Natural killer cell (primary cell): ENCODE measurements at regions not wholly inside any gene's neighbourhood (a gene's known extent, or its start where the extent isn't known, plus 50 kb on each side); places are given as distances from the start of the nearest gene placed in this dataset.

Source experiments
- ATAC-seq, 3 donors: fragments of 150-1000 bp in 2 of 3; fragments of 200-7000 bp in 1 of 3; cut with Tn5 transposase; 1 replicate in 1 of 3; 2 replicates in 2 of 3; pipeline ENCODE4 v1.10.0; 2021; ENCODE audit warnings: mild to moderate bottlenecking in 2 of 3, moderate library complexity in 2 of 3
- DNase-seq, 2 donors: peaks; one replicate each; pipeline versions ENCODE4 v3.0.0 to v3.0.0-alpha.2; 2013 to 2021; ENCODE audit warnings: mixed read lengths in 1 of 2
- H3K27ac ChIP-seq: one replicate; pipeline ENCODE4 v1.5.1; 2013; ENCODE audit warnings: mild to moderate bottlenecking, low read length
- H3K27me3 ChIP-seq: one replicate; pipeline ENCODE4 v1.6.1; 2013; ENCODE audit warnings: low read length; ENCODE audit not compliant: control insufficient read depth, insufficient read depth
- H3K36me3 ChIP-seq: one replicate; pipeline ENCODE4 v1.6.1; 2013; ENCODE audit warnings: low read length; ENCODE audit not compliant: control insufficient read depth, insufficient read depth
- H3K4me1 ChIP-seq: one replicate; pipeline ENCODE4 v1.6.1; 2013; ENCODE audit warnings: low read length; ENCODE audit not compliant: control insufficient read depth, insufficient read depth
- H3K4me3 ChIP-seq: one replicate; pipeline ENCODE4 v1.5.1; 2013; ENCODE audit warnings: low read length
- H3K9me3 ChIP-seq: one replicate; pipeline ENCODE4 v1.6.1; 2013; ENCODE audit warnings: low read length; ENCODE audit not compliant: control insufficient read depth, insufficient read depth
- H3K27ac Mint-ChIP-seq, 2 donors: one replicate each; pipeline ENCODE4 v1.8.0; 2022; ENCODE audit warnings: mild to moderate bottlenecking in 2 of 2, mixed read lengths in 2 of 2, moderate library complexity in 1 of 2
- H3K27me3 Mint-ChIP-seq, 2 donors: one replicate each; pipeline ENCODE4 v1.8.0; 2022; ENCODE audit warnings: low read depth in 2 of 2, mixed read lengths in 2 of 2
- H3K36me3 Mint-ChIP-seq: one replicate; pipeline ENCODE4 v1.8.0; 2022; ENCODE audit warnings: mixed read lengths
- H3K4me1 Mint-ChIP-seq, 2 donors: one replicate each; pipeline ENCODE4 v1.8.0; 2022; ENCODE audit warnings: mixed read lengths in 2 of 2
- H3K4me3 Mint-ChIP-seq: one replicate; pipeline ENCODE4 v1.8.0; 2022; ENCODE audit warnings: mild to moderate bottlenecking, moderate library complexity, mixed read lengths
- H3K9me3 Mint-ChIP-seq, 2 donors: one replicate each; pipeline ENCODE4 v1.8.0; 2022; ENCODE audit warnings: mixed read lengths in 2 of 2
- WGBS: methylation state at CpG from one replicate; pipeline ENCODE4 v1.1.7; 2013; ENCODE audit warnings: missing lambda C conversion rate; ENCODE audit not compliant: insufficient coverage; 5-methylcytosine and 5-hydroxymethylcytosine counted together
- intact Hi-C: fragments of 100-400 bp; cut with micrococcal nuclease; formaldehyde crosslinking; loops from one replicate; pipeline ENCODE4 v1.14.2; 2022
- TF ChIP-seq, protein P1 (sequence below): fragments of 200-600 bp; IDR thresholded peaks from one replicate; pipeline ENCODE4 v1.8.0; 2022; ENCODE audit warnings: antibody characterized with exemption

- no peak overlapping the region for H3K27ac ChIP-seq
- Mint-ChIP-seq H3K4me1 (no peaks in the 10 kb centered on the region), H3K27ac (no peak overlapping the region), H3K9me3 (no peaks in the 10 kb centered on the region), H3K27me3 (peaks cover 13 to 35% of the 10 kb centered on the region in 2 donors), H3K4me3 (no peak overlapping the region), H3K36me3 (no peaks in the 10 kb centered on the region)
- ATAC-seq (no peak), DNase-seq (no peak)
- 78% methylated on average over 1 of the region's 1 CpG for WGBS
- no peaks in the 10 kb centered on the region for H3K9me3 ChIP-seq
- H3K4me3 ChIP-seq = no peak overlapping the region
- TF ChIP-seq, protein P1, sequence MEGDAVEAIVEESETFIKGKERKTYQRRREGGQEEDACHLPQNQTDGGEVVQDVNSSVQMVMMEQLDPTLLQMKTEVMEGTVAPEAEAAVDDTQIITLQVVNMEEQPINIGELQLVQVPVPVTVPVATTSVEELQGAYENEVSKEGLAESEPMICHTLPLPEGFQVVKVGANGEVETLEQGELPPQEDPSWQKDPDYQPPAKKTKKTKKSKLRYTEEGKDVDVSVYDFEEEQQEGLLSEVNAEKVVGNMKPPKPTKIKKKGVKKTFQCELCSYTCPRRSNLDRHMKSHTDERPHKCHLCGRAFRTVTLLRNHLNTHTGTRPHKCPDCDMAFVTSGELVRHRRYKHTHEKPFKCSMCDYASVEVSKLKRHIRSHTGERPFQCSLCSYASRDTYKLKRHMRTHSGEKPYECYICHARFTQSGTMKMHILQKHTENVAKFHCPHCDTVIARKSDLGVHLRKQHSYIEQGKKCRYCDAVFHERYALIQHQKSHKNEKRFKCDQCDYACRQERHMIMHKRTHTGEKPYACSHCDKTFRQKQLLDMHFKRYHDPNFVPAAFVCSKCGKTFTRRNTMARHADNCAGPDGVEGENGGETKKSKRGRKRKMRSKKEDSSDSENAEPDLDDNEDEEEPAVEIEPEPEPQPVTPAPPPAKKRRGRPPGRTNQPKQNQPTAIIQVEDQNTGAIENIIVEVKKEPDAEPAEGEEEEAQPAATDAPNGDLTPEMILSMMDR = no peak
- no peaks in the 10 kb centered on the region for H3K36me3 ChIP-seq
- H3K4me1 ChIP-seq = no peaks in the 10 kb centered on the region
- intact Hi-C loops = no loop called here
- H3K27me3 ChIP-seq = no peaks in the 10 kb centered on the region
Observed at GRCh38 chr9:90137801-90138200, 504.8 kb downstream of the DIRAS2 start.

- Mint-ChIP-seq H3K27ac (no peak overlapping the region), H3K36me3 (no peaks in the 10 kb centered on the region), H3K9me3 (no peaks in the 10 kb centered on the region), H3K27me3 (peaks cover 13 to 49% of the 10 kb centered on the region in 2 donors), H3K4me1 (no peaks in the 10 kb centered on the region), H3K4me3 (no peak overlapping the region)
- TF ChIP-seq, protein P1 = no peak
- no peaks in the 10 kb centered on the region for H3K9me3 ChIP-seq
- H3K4me3 ChIP-seq = no peak overlapping the region
- H3K27me3 ChIP-seq = no peaks in the 10 kb centered on the region
- H3K27ac ChIP-seq = no peak overlapping the region
- no peaks in the 10 kb centered on the region for H3K36me3 ChIP-seq
- no peak for ATAC-seq
- WGBS = 90% methylated on average over 7 of the region's 7 CpGs
- intact Hi-C loops = loop anchor here (10.0 kb wide), 1 partner anchor 615 kb away; no protein-coding TSS in a partner anchor
- DNase-seq = no peak
- H3K4me1 ChIP-seq = no peaks in the 10 kb centered on the region
Observed at GRCh38 chr9:90140131-90140818, 502.3 kb downstream of the DIRAS2 start.

DNA sequence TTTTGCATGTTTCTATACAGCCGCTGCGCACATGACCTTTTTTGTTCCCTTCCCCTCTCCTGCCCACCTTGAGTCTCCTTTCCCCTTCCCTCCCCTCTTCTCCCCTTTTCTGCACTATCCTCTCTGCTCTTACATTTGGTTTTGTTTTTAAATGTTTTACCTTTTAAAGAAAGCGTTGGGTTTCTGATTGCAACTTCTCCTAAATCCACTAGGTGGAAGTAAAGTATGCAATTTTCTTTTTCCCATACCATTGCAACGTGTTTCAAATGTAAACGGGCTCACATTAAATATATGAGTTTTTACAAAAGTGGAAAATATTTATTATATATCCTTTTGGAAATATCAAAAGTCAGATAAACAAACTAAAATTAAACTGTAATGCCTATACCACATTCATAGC lies 500.9 kb downstream of the DIRAS2 start:
- H3K9me3 Mint-ChIP-seq = no peaks in the 10 kb centered on the region
- Histone ChIP-seq H3K4me3 (no peak overlapping the region), H3K27me3 (no peaks in the 10 kb centered on the region), H3K9me3 (no peaks in the 10 kb centered on the region), H3K4me1 (no peaks in the 10 kb centered on the region), H3K27ac (no peak overlapping the region), H3K36me3 (no peaks in the 10 kb centered on the region)
- no peaks in the 10 kb centered on the region for H3K36me3 Mint-ChIP-seq
- intact Hi-C loops = loop anchor here (10.0 kb wide), 1 partner anchor 613 kb away; no protein-coding TSS in a partner anchor
- TF ChIP-seq, protein P1 = no peak
- DNase-seq (peak in 1 of 2 donors; percentile 36), ATAC-seq (no peak)
- peaks cover 13 to 55% of the 10 kb centered on the region in 2 donors for H3K27me3 Mint-ChIP-seq
- WGBS = 75% methylated on average over 2 of the region's 5 CpGs
- no peaks in the 10 kb centered on the region for H3K4me1 Mint-ChIP-seq
- H3K4me3 Mint-ChIP-seq = no peak overlapping the region
- H3K27ac Mint-ChIP-seq = no peak overlapping the region

DNA sequence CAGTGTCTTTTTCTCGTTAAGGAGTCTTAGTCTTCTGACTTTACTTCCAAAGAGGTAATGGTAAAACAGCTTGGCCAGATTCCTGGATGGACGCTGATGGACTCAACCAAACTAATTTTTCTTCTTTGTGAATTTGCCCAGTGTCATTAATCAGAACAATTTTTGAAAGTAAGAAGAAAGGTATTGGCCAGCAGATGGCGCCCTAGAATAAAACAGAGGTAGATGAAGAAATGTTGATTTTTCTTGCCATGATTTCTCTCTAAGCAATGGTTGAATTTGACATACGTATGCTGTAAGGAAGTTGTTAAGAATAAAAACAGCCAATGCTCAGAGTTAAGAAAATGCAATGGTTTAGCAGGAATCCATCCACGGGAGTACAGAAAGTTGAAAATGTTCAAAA lies 500.0 kb downstream of the DIRAS2 start:
- Histone ChIP-seq H3K27ac (no peak overlapping the region), H3K27me3 (peaks cover 5% of the 10 kb centered on the region), H3K4me1 (no peaks in the 10 kb centered on the region), H3K36me3 (no peaks in the 10 kb centered on the region), H3K9me3 (no peaks in the 10 kb centered on the region), H3K4me3 (no peak overlapping the region)
- no peak overlapping the region for H3K4me3 Mint-ChIP-seq
- no peaks in the 10 kb centered on the region for H3K9me3 Mint-ChIP-seq
- DNase-seq (peak in 1 of 2 donors; percentile 75), ATAC-seq (no peak)
- TF ChIP-seq, protein P1 = peak; percentile 79
- WGBS = 7% methylated on average over 5 of the region's 5 CpGs
- no peaks in the 10 kb centered on the region for H3K4me1 Mint-ChIP-seq
- intact Hi-C loops = loop anchor here (10.0 kb wide), 1 partner anchor 612 kb away; no protein-coding TSS in a partner anchor
- peaks cover 17 to 61% of the 10 kb centered on the region in 2 donors for H3K27me3 Mint-ChIP-seq
- H3K27ac Mint-ChIP-seq = no peak overlapping the region
- no peaks in the 10 kb centered on the region for H3K36me3 Mint-ChIP-seq
